Mesothelial cell of epicardium (in vitro differentiated cells): ENCODE measurements at regions not wholly inside any gene's neighbourhood (a gene's known extent, or its start where the extent isn't known, plus 50 kb on each side); places are given as distances from the start of the nearest gene placed in this dataset.

ENCODE experiments used
- DNase-seq, 2 experiments: peaks; one replicate each; pipeline ENCODE4 v3.0.0; 2021; ENCODE audit warnings: low spot score in 2 of 2; ENCODE audit not compliant: unreplicated experiment in 2 of 2
- H3K27ac Mint-ChIP-seq: 2 replicates; pipeline ENCODE4 v1.8.0; 2021; ENCODE audit warnings: mixed read lengths
- H3K27me3 Mint-ChIP-seq: 2 replicates; pipeline ENCODE4 v1.8.0; 2021; ENCODE audit warnings: low read depth, mixed read lengths
- H3K36me3 Mint-ChIP-seq: 2 replicates; pipeline ENCODE4 v1.8.0; 2021; ENCODE audit warnings: mixed read lengths
- H3K4me1 Mint-ChIP-seq: 2 replicates; pipeline ENCODE4 v1.8.0; 2021; ENCODE audit warnings: mixed read lengths
- H3K4me3 Mint-ChIP-seq: 2 replicates; pipeline ENCODE4 v1.8.0; 2021; ENCODE audit warnings: mild to moderate bottlenecking, moderate library complexity, mixed read lengths
- H3K9me3 Mint-ChIP-seq: 2 replicates; pipeline ENCODE4 v1.8.0; 2021; ENCODE audit warnings: mixed read lengths
- TF ChIP-seq, protein P1 (sequence below): fragments of 200-600 bp; sonication (generic); IDR thresholded peaks from one replicate; pipeline ENCODE4 v1.5.0; 2021; ENCODE audit warnings: antibody characterized with exemption; ENCODE audit not compliant: unreplicated experiment

DNA sequence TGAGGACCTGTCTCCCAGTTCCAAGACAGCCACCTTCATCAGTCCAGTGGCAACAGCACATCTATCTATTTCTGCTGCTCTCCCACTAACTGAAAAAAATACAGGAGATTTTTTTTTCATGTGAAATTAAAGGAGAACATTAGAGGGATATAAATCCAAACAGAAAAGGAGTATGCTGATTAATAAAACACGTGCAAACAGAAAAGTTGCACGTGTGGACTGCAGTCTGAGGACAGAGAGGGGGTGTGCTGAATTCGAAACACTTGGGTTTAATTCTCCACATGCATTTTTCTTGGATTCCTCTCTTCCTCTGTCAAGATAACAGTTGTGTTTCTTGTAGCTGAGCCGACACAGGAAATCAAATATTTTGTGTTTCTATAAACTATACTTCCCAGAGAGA is 113.4 kb downstream of the CYRIA start:
- Mint-ChIP-seq H3K9me3 (no peaks in the 10 kb centered on the region), H3K4me3 (no peak overlapping the region), H3K27me3 (peaks cover 1% of the 10 kb centered on the region), H3K4me1 (peaks cover 26% of the 10 kb centered on the region), H3K36me3 (no peaks in the 10 kb centered on the region), H3K27ac (peak overlapping the region; percentile 4)
- TF ChIP-seq, protein P1, sequence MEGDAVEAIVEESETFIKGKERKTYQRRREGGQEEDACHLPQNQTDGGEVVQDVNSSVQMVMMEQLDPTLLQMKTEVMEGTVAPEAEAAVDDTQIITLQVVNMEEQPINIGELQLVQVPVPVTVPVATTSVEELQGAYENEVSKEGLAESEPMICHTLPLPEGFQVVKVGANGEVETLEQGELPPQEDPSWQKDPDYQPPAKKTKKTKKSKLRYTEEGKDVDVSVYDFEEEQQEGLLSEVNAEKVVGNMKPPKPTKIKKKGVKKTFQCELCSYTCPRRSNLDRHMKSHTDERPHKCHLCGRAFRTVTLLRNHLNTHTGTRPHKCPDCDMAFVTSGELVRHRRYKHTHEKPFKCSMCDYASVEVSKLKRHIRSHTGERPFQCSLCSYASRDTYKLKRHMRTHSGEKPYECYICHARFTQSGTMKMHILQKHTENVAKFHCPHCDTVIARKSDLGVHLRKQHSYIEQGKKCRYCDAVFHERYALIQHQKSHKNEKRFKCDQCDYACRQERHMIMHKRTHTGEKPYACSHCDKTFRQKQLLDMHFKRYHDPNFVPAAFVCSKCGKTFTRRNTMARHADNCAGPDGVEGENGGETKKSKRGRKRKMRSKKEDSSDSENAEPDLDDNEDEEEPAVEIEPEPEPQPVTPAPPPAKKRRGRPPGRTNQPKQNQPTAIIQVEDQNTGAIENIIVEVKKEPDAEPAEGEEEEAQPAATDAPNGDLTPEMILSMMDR: no peak
- DNase-seq: no peak

DNA sequence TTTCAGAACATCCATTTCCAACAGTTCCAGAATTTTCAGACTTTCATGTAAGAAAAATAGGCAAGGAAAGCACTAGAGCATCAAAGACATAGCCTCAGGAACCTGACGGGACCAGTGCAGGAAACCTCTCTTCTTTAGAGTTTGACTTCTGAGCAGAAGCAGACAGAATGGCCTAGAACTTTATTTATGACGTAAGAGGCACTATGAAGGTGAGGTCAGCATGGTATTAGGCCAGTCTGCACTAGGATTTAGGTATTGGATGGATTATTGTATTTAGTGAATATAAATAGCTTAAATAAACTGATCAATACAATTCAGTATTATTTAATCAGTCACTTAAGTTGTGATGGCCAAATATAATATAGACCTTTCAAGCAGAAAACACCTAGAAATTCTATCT is 117.6 kb downstream of the CYRIA start:
- no peaks in the 10 kb centered on the region for H3K36me3 Mint-ChIP-seq
- TF ChIP-seq, protein P1: no peak
- H3K9me3 Mint-ChIP-seq: no peaks in the 10 kb centered on the region
- H3K4me1 Mint-ChIP-seq: peaks cover 18% of the 10 kb centered on the region
- H3K27me3 Mint-ChIP-seq: peaks cover 12% of the 10 kb centered on the region
- H3K27ac Mint-ChIP-seq: no peak overlapping the region
- DNase-seq: no peak
- no peak overlapping the region for H3K4me3 Mint-ChIP-seq

DNA sequence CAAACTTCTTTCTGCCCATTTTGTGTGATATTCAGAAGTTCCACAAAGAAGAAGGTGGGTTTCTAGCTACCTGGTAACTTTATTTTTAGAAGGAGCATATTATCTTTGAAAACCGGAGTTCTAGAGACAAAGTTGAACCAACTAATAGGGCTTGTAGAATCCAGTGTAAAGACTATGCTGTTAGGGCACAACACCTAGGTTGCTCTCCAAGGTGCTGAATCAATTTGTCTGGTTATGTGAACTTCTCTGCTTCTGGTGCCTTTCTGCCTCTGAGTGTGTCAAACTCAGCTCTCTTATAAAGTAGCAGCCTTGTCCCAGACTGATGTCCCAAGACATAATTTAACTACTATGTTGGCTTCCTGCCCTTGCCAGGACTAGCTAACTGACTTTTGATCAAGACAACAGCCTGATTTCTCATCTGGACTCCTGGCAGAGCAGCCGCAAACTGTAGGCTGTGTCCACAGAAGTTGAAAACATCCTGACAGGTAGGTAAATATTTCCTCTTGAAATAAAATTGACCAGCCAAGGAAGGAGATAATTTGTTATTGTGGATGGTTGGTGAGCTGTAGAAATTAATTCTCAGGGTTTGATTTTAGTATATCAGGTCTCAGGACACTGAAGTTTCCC is 119.4 kb downstream of the CYRIA start:
- peaks cover 6% of the 10 kb centered on the region for H3K4me1 Mint-ChIP-seq
- no peak overlapping the region for H3K4me3 Mint-ChIP-seq
- no peaks in the 10 kb centered on the region for H3K36me3 Mint-ChIP-seq
- DNase-seq: no peak
- H3K27me3 Mint-ChIP-seq: peaks cover 12% of the 10 kb centered on the region
- TF ChIP-seq, protein P1: no peak
- H3K9me3 Mint-ChIP-seq: no peaks in the 10 kb centered on the region
- H3K27ac Mint-ChIP-seq: no peak overlapping the region

DNA sequence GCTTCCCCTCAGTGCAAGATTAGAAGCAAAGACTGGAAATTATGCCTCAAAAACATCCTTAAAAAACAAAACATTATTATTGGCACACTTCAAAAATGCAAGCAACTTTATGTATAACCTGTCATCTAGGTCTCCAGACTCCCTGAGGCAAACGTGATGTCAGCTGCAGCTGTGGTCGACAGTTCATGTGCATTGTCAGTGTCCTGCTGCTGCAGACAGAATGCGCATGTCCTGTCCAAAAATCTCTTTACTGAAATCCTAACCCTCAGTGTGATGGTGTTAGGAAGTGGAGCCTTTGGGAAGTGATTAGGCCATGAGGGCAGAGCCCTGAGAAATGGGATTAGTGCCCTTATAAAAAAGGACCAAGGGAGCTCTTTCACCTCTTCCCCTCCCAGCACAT is 126.9 kb downstream of the CYRIA start:
- Mint-ChIP-seq H3K27me3 (no peaks in the 10 kb centered on the region), H3K4me1 (peaks cover 32% of the 10 kb centered on the region), H3K36me3 (no peaks in the 10 kb centered on the region), H3K9me3 (no peaks in the 10 kb centered on the region), H3K27ac (peak overlapping the region; percentile 10), H3K4me3 (no peak overlapping the region)
- TF ChIP-seq, protein P1: no peak
- DNase-seq: no peak

DNA sequence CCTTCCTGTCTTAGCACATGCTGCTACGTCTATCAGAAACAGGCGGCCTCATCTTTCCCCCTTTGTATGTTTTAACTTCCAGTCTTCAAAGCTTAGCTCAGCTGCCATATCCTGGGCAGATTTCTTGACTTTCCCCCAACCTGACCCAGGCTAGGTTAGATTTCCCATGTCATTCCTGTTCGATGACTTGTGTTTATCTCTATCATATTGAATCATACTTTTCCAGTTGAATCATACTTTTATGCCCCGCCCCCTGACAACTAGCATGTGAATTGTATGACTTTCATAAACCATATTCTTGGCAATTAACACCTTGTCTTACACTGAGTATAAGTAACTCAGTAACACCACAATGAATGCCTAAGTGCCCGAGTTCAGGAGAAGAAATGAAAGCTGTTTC is 128.3 kb downstream of the CYRIA start:
- Mint-ChIP-seq H3K4me3 (no peak overlapping the region), H3K27ac (no peak overlapping the region), H3K36me3 (no peaks in the 10 kb centered on the region), H3K4me1 (peaks cover 32% of the 10 kb centered on the region), H3K9me3 (no peaks in the 10 kb centered on the region), H3K27me3 (no peaks in the 10 kb centered on the region)
- TF ChIP-seq, protein P1: no peak
- no peak for DNase-seq

DNA sequence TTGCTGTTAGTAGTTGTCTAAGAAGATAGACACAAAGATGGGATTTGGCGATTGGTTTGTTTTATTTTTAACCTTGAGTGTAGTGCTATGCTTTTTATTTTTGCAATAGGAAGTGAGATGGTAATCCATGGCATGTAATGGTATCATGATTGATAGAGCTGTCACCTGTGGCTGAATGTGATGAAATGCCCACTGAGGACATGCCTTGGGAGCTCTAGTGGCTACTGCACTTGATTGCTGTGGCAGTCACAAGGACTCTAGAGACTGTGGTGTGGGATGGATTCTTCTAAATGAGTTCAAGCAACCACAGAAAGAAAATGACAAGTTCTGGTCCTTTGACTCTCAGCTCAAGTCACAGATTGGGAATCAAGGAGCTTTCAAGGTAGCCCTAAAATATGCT is 139.4 kb downstream of the CYRIA start:
- no peak overlapping the region for H3K4me3 Mint-ChIP-seq

More for the DNA sequence above, 139.4 kb downstream of the CYRIA start:
- Mint-ChIP-seq H3K27me3 (no peaks in the 10 kb centered on the region), H3K4me1 (peaks cover 32% of the 10 kb centered on the region), H3K27ac (no peak overlapping the region), H3K9me3 (peaks cover 11% of the 10 kb centered on the region), H3K36me3 (no peaks in the 10 kb centered on the region)
- DNase-seq: no peak
- TF ChIP-seq, protein P1: no peak
